ENCODE measurements at regions not wholly inside any gene's neighbourhood (a gene's known extent, or its start where the extent isn't known, plus 50 kb on each side); places are given as distances from the start of the nearest gene placed in this dataset.

GRCh38 chr6:3926150-3926482, 76.9 kb downstream of the FAM50B start:
- no peaks in the 10 kb centered on the region for H3K4me1 ChIP-seq
- TF ChIP-seq CTCF (IDR thresholded peaks at IDR 0.05) (no peak), POLR2A (IDR thresholded peaks at IDR 0.05) (no peak)
- no peaks in the 10 kb centered on the region for H3K27me3 ChIP-seq
- no peaks in the 10 kb centered on the region for H3K36me3 ChIP-seq
- H3K4me3 ChIP-seq, result no peak overlapping the region
- no peak for DNase-seq
- H3K9me3 ChIP-seq, result no peaks in the 10 kb centered on the region
- no peak overlapping the region for H3K27ac ChIP-seq

- no peaks in the 10 kb centered on the region for H3K36me3 ChIP-seq
- H3K27me3 ChIP-seq, result no peaks in the 10 kb centered on the region
- no peak for DNase-seq
- TF ChIP-seq POLR2A (IDR thresholded peaks at IDR 0.05) (no peak), CTCF (IDR thresholded peaks at IDR 0.05) (no peak)
- H3K4me1 ChIP-seq, result no peaks in the 10 kb centered on the region
- H3K4me3 ChIP-seq, result no peak overlapping the region
- H3K9me3 ChIP-seq, result no peaks in the 10 kb centered on the region
- no peak overlapping the region for H3K27ac ChIP-seq
These were observed 78.9 kb downstream of the FAM50B start for GRCh38 chr6:3928111-3928510.

- H3K4me3 ChIP-seq, result no peak overlapping the region
- H3K4me1 ChIP-seq, result no peaks in the 10 kb centered on the region
- H3K9me3 ChIP-seq, result no peaks in the 10 kb centered on the region
- DNase-seq, result no peak
- H3K36me3 ChIP-seq, result no peaks in the 10 kb centered on the region
- TF ChIP-seq POLR2A (IDR thresholded peaks at IDR 0.05) (no peak), CTCF (IDR thresholded peaks at IDR 0.05) (no peak)
- no peaks in the 10 kb centered on the region for H3K27me3 ChIP-seq
- no peak overlapping the region for H3K27ac ChIP-seq
These were observed 80.2 kb downstream of the FAM50B start for GRCh38 chr6:3929281-3929798.

DNA sequence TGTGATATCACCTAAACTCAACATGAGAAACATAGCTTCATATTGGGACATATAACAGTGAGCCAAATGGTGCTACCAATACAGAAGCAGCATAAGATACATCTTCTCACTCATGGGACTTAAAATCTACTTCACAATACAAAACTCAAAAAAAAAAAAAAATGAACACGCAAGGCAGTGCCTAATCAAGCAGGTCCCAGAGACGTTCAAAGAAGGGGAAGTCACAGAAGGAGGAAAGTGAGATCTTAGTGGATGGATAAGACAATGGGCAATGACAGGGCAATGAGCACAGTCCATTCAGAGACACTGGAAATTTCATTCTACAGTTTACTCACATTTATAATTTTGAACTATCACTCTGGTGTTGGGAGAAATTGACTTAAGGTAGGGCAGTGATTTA, 88.3 kb downstream of the FAM50B start:
- no peaks in the 10 kb centered on the region for H3K27me3 ChIP-seq
- H3K4me3 ChIP-seq, result no peak overlapping the region
- H3K4me1 ChIP-seq, result no peaks in the 10 kb centered on the region
- H3K9me3 ChIP-seq, result no peaks in the 10 kb centered on the region
- no peaks in the 10 kb centered on the region for H3K36me3 ChIP-seq
- no peak overlapping the region for H3K27ac ChIP-seq
- TF ChIP-seq POLR2A (IDR thresholded peaks at IDR 0.05) (no peak), CTCF (IDR thresholded peaks at IDR 0.05) (no peak)
- no peak for DNase-seq

DNA sequence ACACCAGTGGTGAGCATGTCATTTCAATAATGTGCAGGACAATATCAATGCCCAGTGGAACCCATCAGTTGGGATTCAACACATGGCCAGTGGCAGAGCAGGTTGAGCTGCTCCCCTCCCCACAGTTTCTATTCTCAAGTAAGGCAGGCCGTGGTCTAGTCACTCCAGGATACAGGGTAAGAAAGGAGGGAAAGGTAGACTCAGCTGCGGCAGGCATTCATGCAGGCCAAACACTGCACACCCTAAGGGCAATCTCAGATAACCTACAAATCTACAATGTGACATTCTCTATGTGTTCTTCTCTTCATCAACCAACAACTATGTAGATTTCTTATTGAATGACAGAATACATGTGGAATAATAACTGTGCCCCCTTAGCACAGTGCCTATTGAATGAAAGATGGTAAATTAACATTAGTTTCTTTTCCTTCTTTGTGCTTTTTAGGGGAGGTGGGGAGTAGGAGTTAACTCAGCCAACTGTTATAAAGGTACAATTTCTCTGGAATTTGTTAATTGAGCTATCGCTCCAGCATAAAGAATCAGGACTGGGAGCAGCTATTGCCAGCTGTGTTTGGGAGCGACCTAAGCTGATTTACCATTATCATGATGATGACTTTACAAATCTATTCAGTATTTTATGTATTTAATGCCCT, 89.7 kb downstream of the FAM50B start:
- Histone ChIP-seq H3K27me3 (no peaks in the 10 kb centered on the region), H3K4me1 (no peaks in the 10 kb centered on the region), H3K9me3 (no peaks in the 10 kb centered on the region), H3K4me3 (no peak overlapping the region), H3K36me3 (no peaks in the 10 kb centered on the region), H3K27ac (no peak overlapping the region)
- no peak for TF ChIP-seq POLR2A (IDR thresholded peaks at IDR 0.05)
- no peak for TF ChIP-seq CTCF (IDR thresholded peaks at IDR 0.05)
- no peak for DNase-seq
